ENCODE measurements at regions not wholly inside any gene's neighbourhood (a gene's known extent, or its start where the extent isn't known, plus 50 kb on each side); places are given as distances from the start of the nearest gene placed in this dataset.

GRCh38 chr7:124152859-124153692, 120.2 kb upstream of the TMEM229A start:
- H3K36me3 ChIP-seq (ENCODE audit: insufficient read depth in 1 of 2, low read depth in 1 of 2): no peaks in the 10 kb centered on the region
- 61 to 79% (median 78%) methylated on average over 1 of the region's 1 CpG for WGBS, 3 donors
- no peaks in the 10 kb centered on the region for H3K27me3 ChIP-seq (ENCODE audit: insufficient read depth in 3 of 3, low read length in 2 of 3)
- H3K4me1 ChIP-seq: no peaks in the 10 kb centered on the region
- no peaks in the 10 kb centered on the region for H3K9me3 ChIP-seq
- ATAC-seq (no peak), DNase-seq (no peak)
- no peak overlapping the region for H3K4me3 ChIP-seq
- intact Hi-C loops (cut with DNase I): loop anchor here (5.0 to 10.0 kb wide), 2 partner anchors 629 to 632 kb away; no protein-coding TSS in a partner anchor
- TF ChIP-seq CTCF (IDR thresholded peaks at IDR 0.05): peak; percentile 7
- H3K27ac ChIP-seq: no peak overlapping the region

- intact Hi-C loops (cut with DNase I): no loop called here
- DNase-seq (no peak), ATAC-seq (no peak)
- TF ChIP-seq CTCF (IDR thresholded peaks at IDR 0.05): no peak
- H3K27me3 ChIP-seq (ENCODE audit: insufficient read depth in 3 of 3, low read length in 2 of 3): no peaks in the 10 kb centered on the region
- no peaks in the 10 kb centered on the region for H3K36me3 ChIP-seq (ENCODE audit: insufficient read depth in 1 of 2, low read depth in 1 of 2)
- WGBS, 3 donors: 72 to 73% (median 73%) methylated on average over 1 of the region's 1 CpG
- H3K9me3 ChIP-seq: peaks cover 4% of the 10 kb centered on the region
- no peak overlapping the region for H3K27ac ChIP-seq
- H3K4me3 ChIP-seq: no peak overlapping the region
- no peaks in the 10 kb centered on the region for H3K4me1 ChIP-seq
These were observed 104.8 kb upstream of the TMEM229A start for GRCh38 chr7:124137664-124138063.

GRCh38 chr7:124124201-124124600, 91.3 kb upstream of the TMEM229A start:
- intact Hi-C loops (cut with DNase I): no loop called here
- ATAC-seq: no peak
- no peak overlapping the region for H3K27ac ChIP-seq

GRCh38 chr7:124120911-124121310, 88.0 kb upstream of the TMEM229A start:
- DNase-seq (no peak), ATAC-seq (no peak)
- no peak for TF ChIP-seq CTCF (IDR thresholded peaks at IDR 0.05)
- H3K27ac ChIP-seq: no peak overlapping the region
- no peaks in the 10 kb centered on the region for H3K4me1 ChIP-seq
- H3K4me3 ChIP-seq: no peak overlapping the region
- intact Hi-C loops (cut with DNase I): no loop called here
- H3K9me3 ChIP-seq: no peaks in the 10 kb centered on the region
- H3K27me3 ChIP-seq (ENCODE audit: insufficient read depth in 3 of 3, low read length in 2 of 3): no peaks in the 10 kb centered on the region
- H3K36me3 ChIP-seq (ENCODE audit: insufficient read depth in 1 of 2, low read depth in 1 of 2): no peaks in the 10 kb centered on the region

More at GRCh38 chr7:124124201-124124600, 91.3 kb upstream of the TMEM229A start:
- Histone ChIP-seq H3K9me3 (no peaks in the 10 kb centered on the region), H3K27me3 (ENCODE audit: insufficient read depth in 3 of 3, low read length in 2 of 3) (no peaks in the 10 kb centered on the region), H3K4me3 (no peak overlapping the region), H3K4me1 (no peaks in the 10 kb centered on the region), H3K36me3 (ENCODE audit: insufficient read depth in 1 of 2, low read depth in 1 of 2) (no peaks in the 10 kb centered on the region)
- no peak for TF ChIP-seq CTCF (IDR thresholded peaks at IDR 0.05)
- 73 to 88% (median 79%) methylated on average over 1 of the region's 1 CpG for WGBS, 3 donors
- no peak for DNase-seq

- ATAC-seq (no peak), DNase-seq (no peak)
- no peaks in the 10 kb centered on the region for H3K4me1 ChIP-seq
- intact Hi-C loops (cut with DNase I): no loop called here
- H3K36me3 ChIP-seq (ENCODE audit: insufficient read depth in 1 of 2, low read depth in 1 of 2): no peaks in the 10 kb centered on the region
- peaks cover 9% of the 10 kb centered on the region for H3K9me3 ChIP-seq
- no peak overlapping the region for H3K4me3 ChIP-seq
- TF ChIP-seq CTCF (IDR thresholded peaks at IDR 0.05): no peak
- no peak overlapping the region for H3K27ac ChIP-seq
- WGBS, 3 donors: 4 to 6% (median 6%) methylated on average over 1 of the region's 1 CpG
- H3K27me3 ChIP-seq (ENCODE audit: insufficient read depth in 3 of 3, low read length in 2 of 3): no peaks in the 10 kb centered on the region
These were observed 80.2 kb upstream of the TMEM229A start for GRCh38 chr7:124113045-124113444.

All from psoas muscle (tissue), 7 donors.